GM19043 (cell line): ENCODE measurements at regions not wholly inside any gene's neighbourhood (a gene's known extent, or its start where the extent isn't known, plus 50 kb on each side); places are given as distances from the start of the nearest gene placed in this dataset.

ENCODE experiments used
- ATAC-seq: cut with Tn5 transposase; IDR thresholded peaks from one replicate; pipeline ENCODE4 v1.9.1; 2021; ENCODE audit warnings: low read depth; ENCODE audit not compliant: unreplicated experiment

DNA sequence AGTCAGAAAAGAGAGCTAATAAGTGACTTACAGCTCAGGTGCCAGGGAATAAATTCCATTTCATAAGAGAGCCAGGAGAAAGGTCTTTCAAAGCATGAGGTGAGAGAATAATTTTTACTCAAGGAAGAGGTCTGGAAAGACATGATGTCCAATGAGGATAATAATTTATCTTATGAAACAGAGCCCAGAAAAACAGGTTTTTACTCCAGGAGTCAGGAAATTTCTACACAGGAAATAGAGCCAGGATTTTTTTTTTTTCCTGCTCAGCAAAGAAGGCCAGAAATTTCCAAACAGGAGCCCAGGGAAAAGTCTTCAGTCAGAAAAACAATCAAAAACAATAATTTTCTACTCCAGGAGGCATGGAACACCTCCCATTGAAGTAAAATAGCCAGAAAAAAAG is 1185.7 kb upstream of the TSPY4 start:
- no peak for ATAC-seq

DNA sequence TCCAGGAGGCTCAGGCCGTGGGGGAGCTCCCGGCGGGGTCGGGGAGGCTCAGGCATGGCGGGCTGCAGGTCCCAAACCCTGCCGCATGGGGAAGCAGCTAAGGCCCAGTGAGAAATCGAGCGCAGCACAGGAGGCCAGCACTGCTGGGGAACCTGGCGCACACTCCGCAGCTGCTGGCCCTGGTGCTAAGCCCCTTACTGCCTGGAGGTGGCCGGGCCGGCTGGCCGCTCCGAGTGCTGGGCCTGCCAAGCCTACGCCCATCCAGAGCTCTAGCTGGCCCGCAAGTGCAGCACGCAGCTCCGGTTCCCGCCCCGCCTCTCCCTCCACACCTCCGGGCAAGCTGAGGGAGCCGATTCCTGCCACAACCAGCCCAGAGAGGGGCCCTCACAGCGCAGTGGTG is 1208.7 kb upstream of the TSPY4 start:
- ATAC-seq, result no peak

DNA sequence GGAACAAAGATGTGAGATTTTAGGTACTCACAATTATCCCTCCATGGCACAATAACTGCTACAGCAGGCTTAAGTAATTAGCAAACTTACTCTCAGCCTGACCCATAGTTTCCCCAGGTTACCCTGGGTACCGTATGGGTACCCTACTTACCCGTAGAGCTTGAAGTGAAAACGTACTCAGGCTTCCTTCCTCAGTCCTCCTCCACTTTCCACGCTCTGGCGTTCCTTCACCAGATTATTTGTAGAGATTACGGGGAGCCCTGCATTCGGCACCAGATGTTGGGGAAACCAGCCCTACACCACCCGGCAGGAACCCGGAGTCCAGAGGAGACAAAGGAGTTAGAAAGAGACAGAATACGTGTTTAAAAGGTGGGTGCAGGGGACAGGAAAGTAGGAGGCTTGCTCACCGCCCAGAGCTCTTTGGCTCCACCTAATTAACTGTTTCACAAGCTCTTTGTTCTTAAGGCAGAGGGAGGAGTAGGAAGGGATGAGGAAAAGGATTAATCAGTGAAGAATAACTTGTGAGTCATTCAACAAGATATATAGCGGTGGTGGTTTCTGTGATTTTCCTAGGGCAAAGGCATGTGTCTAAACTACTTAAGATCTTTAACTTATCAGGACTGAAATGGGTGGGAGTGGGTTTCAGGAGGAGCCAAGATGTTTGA is 1211.2 kb upstream of the TSPY4 start:
- ATAC-seq, result no peak

DNA sequence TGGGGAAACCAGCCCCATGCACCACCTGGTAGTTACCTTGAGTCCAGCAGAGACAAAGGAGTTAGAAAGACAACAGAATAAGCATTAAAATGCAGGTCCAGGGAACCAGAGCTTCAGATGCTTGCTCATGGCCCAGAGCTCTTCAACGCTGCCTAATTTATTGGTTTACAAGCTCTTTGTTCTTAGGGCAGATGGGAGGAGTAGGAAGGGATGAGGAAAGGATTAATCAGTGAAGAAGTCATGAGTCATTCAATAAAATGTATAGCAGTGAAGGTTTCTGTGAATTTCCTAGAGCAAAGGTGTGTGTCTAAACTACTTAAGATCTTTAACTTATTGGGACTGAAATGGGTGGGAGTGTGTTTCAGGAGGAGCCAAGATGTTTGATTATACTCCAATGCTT is 1210.3 kb upstream of the AMELY start:
- ATAC-seq, result no peak

DNA sequence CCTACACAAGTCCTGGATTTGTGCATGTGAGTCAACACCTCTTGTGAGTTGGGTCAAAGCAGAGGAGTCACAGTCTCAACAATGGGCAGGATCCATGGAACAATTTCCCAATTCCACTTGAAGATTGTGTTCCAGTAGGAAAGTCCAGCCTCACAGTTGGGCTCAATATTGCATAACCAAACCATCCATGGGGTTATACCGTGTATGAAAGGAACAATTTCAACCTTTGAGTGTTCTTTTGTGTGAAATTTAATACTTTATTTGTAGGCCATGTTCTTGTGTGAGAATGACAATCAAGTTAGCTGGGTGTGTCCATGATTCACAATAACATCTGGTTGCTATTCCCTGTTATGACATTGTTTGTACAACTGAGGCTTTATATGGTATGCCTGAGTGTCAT is 1182.9 kb upstream of the AMELY start:
- ATAC-seq, result no peak

DNA sequence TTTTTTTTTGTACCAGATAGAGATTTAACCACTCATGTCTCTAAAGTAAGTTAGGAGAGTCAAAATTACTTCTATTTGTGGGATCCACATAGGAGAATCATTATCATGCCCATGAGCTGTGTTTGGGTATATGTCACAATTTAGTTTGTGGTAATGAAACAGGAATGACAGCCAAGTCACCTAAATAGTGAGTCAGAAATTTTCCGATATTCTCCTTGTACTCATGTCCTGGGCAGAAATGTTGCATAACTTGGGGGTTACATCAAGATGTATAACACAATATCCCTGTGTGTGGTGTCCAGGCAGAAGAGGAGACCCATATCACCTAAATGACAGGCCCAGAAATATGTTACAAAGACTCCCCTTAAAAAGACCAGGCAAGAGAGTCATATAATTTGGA is 1181.4 kb upstream of the AMELY start:
- ATAC-seq, result no peak

DNA sequence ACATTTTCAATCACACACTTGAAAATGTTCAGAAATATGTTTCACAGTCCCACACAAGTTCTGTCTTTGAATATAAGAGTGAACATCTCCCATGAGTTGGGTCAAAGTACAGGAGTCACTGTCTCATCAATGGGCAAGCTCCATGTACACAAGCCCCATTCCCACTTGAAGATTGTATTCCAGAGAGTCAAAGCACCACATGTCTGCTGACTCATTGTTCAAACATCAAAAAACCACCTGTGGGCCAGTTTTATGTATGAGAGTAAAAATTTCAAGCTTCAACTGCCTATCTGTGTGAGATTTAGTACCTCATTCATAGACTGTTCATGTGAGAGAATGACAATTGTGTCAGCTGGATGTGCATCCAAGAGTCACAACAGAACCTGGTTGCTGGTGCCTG is 1174.4 kb upstream of the AMELY start:
- no peak for ATAC-seq

DNA sequence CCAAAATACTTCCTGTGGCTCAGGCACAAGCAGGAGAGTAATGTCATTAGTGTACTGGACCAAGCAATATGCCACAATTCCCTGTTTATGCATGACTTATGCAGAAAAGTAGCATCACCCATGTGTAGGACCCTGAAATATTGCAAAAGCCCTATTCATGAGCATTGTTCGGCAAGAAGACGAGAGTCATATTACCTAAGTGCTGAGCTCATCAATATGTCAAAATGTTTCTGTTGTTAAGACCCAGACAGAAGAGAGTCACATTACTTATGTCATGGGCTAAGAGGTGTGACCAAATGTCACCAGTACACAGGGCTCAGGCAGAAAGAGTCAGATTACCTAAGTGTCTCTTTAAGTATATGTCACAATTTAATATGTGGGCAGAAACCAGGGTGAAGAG is 1172.6 kb upstream of the AMELY start:
- no peak for ATAC-seq

DNA sequence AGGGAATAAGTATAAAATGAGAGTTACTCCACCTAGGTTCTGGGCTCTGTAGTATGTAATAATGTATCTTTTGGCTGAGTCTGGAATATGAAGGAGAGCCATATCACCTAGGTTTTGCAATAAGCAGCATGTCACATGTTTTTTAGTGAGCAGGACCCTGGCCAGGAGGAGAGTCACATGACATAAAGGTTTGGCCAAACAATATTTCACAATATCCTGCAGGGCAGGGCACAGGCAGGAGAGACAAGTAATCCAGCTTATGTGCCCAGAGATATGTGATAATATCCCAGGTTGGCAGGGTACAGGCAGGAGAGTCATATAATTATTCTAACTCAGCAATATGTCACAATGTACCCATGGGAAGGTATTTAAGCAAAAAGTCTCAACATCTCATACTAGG is 1169.6 kb upstream of the AMELY start:
- no peak for ATAC-seq

DNA sequence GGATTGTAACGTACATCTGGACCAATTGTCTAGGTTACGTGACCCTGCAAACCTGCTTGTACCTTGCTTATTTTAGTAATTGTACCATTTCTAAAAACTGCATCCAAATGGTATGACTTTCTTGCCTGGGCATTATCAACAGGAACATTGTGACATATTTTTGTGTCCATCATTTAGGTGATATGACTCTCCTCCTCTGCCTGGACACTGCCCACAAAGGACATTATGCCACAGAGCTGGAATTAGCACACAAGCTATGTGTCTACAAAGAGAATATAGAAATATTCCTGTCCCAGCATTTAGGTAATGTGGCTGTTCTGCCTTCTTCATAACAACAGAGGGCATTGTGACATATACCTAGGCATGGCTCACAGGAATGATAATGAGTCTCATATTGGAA is 1153.7 kb upstream of the AMELY start:
- no peak for ATAC-seq

DNA sequence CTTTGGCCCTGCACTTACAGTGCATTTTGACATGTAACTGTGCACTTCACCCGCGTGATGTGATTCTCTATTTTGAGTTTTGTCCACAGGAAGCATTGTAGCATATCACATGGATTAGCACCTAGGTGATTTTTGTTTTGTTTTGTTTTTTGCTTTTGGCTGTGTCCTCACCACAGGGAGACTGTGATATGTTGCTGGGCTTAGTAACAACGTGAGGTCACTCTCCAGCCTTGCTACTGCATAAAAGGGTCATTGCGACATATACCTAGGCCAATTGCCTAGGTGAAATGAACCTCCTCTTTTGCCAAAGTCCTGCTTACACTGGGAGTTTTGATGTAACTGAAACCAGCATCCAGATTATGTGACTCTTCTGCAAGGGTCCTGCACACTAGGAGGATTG is 1152.9 kb upstream of the AMELY start:
- ATAC-seq, result no peak

DNA sequence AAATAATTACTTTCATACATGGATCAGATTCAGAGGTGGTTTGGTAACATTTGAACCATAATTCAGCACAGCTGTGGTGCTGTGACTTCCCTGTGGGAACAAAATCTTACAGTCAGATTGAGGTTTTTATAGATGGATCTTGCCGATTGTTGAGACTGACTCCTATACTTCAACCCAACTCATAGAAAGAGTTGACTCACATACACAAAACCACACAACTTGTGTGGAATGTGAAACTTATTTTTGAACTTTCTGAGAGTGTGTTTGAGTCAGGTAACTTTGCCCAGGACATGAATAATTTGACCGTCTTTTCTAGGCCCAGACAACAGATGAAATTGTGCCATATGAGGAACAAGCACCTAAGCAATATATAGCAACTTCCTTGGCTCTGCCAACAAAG is 1152.4 kb upstream of the AMELY start:
- ATAC-seq, result no peak

DNA sequence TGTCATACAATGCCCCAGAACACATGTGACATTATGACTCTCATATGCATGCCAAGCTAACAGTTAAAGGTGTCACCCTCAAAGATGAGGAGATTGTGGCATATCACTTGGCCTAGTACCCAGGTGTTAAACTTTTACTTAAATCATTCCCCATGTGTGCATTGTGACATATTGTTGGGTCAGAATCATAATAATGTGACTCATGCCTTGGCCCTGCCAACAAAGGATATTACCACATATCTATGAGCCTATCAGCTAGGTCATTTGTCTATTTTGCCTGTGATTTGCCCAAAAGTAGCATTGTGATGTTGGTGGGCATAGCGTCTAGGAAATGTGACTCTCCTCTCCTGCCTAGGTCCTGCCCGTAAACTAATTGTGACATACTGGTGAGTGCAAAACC is 1147.1 kb upstream of the AMELY start:
- no peak for ATAC-seq

DNA sequence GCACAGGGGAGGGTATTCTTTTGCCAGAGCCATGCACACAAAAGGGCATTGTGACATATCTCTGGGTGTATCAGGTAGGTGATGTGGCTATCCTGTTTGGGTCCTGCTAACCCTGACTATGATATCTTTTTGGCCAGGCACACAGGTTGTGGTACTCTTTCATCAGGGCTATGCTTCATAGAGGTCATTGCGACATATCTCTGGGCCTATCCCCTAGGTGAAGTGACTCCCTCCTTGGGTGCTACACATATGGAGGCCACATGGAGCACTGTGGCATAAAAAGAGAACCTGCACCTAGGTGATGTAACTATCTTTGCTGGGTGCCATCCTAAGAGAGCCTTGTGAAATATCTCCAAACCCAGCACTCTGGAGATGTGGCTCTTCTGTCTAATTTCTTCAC is 1139.8 kb upstream of the AMELY start:
- ATAC-seq, result no peak

DNA sequence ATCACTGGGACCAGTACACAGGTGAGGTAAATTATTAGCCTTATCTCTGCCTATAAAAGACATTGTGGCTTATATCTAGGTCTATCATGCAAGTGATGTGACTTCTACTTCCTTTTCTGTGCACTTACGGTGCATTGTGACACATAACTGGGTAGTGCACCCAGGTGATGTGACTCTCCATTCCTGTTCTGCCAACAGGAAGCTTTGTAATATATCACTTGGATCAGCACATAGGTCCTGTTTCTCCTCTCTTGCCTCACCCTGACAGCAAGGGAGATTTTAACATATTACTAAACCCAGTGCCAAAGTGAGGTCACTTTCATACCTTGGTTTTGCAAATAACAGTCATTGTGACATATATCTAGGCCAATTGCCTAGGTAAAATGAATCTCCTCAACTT is 1129.7 kb upstream of the AMELY start:
- no peak for ATAC-seq

DNA sequence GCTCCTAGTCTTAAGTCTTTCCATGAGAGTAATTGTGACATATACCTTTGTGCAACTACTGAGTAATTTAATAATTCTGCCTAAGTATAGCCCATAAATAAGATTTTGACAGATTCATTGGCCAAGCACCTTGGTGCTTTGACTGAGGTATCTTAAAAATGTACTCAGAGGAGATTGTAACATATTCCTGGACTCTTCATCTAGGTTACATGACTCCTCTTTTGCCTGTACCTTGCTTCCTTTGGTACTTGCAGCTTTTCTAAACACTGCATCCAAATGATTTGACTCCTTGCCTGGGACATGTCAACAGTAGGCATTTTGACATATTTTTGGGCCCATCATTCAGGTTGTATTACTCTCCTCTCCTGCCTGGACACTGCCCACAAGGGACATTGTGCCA is 1125.0 kb upstream of the AMELY start:
- ATAC-seq, result no peak

DNA sequence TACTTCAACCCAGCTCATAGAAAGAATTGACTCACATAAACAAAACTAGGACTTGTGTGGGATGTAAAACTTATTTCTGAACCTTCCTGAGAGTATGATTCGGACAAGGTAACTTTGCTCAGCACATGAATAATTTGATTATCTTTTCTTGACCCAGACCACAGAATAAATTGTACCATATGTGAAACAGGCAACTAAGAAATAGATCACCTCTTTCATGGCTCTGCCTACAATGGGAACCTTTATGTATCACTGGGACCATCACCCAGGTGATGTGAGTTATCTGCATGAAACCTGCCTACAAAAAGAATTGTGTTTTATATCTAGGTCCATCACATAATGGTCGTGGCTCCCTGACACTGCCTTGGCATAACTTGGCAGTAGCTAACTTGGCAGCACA is 1124.1 kb upstream of the AMELY start:
- no peak for ATAC-seq

DNA sequence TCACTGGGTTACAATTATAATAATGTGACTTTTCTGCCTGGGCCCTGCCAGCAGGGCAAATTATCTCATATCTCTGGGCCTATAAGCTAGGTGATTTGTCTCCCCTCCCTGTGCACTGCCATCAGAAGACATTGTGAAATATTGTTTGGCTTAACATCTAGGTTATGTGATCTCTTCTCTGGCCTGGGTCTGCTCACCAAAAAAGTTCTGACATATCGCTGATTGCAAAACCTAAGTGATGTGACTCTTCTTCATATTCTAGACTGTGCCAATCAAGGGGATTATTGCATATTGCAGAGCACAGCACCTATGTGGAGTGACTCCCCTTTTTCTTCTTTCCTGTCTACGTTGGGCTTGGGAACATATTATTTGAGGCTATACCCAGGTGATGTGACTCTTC is 1123.1 kb upstream of the AMELY start:
- no peak for ATAC-seq

DNA sequence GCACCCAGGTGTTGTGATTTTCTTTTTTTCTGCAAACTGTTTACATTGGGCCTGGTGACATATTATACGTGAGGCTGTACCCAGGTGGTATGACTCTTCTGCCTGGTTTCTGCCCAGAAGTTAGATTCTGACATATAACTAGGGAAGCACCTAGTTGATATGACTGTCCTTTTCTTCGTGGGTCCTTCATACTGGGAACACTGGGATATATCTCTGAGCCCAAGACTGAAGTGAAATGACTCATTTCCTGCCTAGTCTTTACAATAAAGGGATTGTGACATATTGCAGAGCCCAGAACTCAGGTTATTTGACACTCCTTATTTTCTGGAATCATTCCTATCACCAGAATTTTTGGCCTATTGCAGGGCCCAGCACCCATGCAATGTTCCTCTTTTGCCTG is 1121.6 kb upstream of the AMELY start:
- ATAC-seq, result no peak

DNA sequence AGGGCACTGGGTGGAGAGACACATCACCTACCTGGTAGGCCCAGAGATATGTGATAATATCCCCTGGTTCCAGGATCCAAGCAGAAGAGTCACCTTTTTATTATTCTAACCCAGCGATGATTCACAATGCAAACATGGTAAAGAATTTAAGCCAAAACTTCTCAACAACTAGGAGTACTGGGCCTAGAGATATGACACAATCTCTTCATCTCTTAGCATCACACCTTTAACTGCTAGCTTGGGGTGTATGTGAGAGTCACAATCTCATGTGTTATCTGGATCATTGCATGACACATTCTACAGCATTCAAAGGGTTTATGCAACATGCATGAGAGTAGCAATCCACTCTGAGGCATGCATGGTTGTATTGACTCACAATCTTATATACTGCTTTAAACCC is 1109.0 kb upstream of the AMELY start:
- no peak for ATAC-seq

DNA sequence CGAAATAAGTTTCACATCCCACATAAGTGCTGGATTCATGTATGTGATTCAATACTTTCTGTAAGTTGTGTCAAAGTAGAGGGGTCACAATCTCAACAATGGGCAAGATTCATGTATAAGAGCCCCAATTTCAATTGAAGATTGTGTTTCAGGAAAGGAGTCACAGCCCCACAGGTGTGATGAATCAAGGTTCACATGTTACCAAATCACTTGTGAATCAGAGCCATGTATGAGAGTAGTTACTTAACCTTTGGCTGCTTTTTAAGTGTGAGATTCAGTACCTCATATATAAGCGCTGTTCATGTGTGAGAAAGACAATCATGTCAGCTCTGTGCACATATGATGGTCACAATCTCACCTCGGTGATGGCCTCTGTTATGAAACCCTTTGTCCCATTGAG is 1100.0 kb upstream of the AMELY start:
- no peak for ATAC-seq

DNA sequence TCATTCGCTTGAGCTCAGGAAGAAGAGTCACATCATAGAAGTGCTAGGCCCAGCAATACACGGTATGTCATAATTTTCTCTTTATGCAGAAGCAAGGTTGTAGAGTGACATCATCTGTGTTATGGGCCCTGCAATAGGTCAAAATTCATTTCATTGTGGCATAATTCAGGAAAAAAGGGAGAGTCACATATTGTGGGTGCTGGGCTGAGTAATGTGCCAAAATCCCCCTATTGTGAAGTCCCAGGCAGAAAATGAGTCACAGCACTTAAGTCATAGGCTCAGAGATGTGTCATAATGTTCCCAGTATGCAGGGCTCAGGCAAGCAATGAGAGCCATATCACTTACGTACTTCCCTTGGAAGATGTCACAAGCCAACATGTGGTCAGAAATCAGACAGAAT is 1092.6 kb upstream of the AMELY start:
- ATAC-seq, result no peak

DNA sequence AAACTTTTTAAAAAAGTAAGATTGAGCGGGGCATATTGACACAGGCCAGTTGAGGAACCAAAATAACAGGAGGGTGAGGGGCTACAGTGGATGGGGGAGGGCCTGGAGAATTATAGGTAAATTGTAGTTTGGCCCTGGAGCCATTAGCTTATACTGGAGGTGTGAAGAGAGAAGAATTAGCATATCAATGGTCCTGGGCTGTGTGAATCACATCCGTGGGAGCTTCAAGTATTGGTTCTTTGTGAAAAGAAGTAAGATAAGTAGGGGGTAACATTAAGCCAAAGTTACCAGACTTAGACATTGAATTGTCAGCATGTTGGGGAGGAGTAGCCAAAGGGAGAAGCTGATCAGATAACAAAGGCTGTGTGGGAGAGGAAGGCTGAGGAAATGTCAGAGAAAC is 1085.2 kb upstream of the AMELY start:
- no peak for ATAC-seq
